ENCODE measurements at regions not wholly inside any gene's neighbourhood (a gene's known extent, or its start where the extent isn't known, plus 50 kb on each side); places are given as distances from the start of the nearest gene placed in this dataset.

GRCh38 chr4:184531008-184531407 is 56.7 kb upstream of the IRF2 start:
- Histone ChIP-seq H2AFZ (ENCODE audit: low read depth, low read length, severe bottlenecking) (no peak overlapping the region), H3K4me2 (ENCODE audit: low read depth, low read length, poor library complexity, severe bottlenecking) (no peak overlapping the region), H3K9me2 (replicated peaks; ENCODE audit: insufficient read depth, low read length) (no peaks in the 10 kb centered on the region), H4K20me1 (ENCODE audit: low read depth, low read length) (no peaks in the 10 kb centered on the region), H3F3A (ENCODE audit: insufficient read depth) (peaks cover 18% of the 10 kb centered on the region), H3K4me3 (ENCODE audit: insufficient read depth, low read length, poor library complexity, severe bottlenecking) (no peak overlapping the region), H3K36me3 (ENCODE audit: low read length) (no peaks in the 10 kb centered on the region), H3K79me2 (ENCODE audit: insufficient read depth, low read length) (no peaks in the 10 kb centered on the region), H3K27ac (ENCODE audit: low read depth, low read length) (no peak overlapping the region), H3K27me3 (ENCODE audit: low read length) (no peaks in the 10 kb centered on the region), H3K9me3 (ENCODE audit: insufficient read depth, low read length) (no peaks in the 10 kb centered on the region), H3K9ac (ENCODE audit: low read length) (no peak overlapping the region)
- no peak for TF ChIP-seq CTCF (IDR thresholded peaks at IDR 0.05; ENCODE audit: insufficient read depth, low read length, poor library complexity, severe bottlenecking)
- TF ChIP-seq EZH2phosphoT487 (conservative IDR thresholded peaks at IDR 0.05; ENCODE audit: low read length) = no peak

GRCh38 chr4:184529283-184529682 is 54.9 kb upstream of the IRF2 start:
- no peaks in the 10 kb centered on the region for H3K79me2 ChIP-seq (ENCODE audit: insufficient read depth, low read length)
- no peak overlapping the region for H3K4me2 ChIP-seq (ENCODE audit: low read depth, low read length, poor library complexity, severe bottlenecking)
- no peak overlapping the region for H2AFZ ChIP-seq (ENCODE audit: low read depth, low read length, severe bottlenecking)
- no peaks in the 10 kb centered on the region for H3K36me3 ChIP-seq (ENCODE audit: low read length)
- no peaks in the 10 kb centered on the region for H3K27me3 ChIP-seq (ENCODE audit: low read length)
- peaks cover under 1% of the 10 kb centered on the region; the same call in 1 of the 2 replicates for H3F3A ChIP-seq (ENCODE audit: insufficient read depth)
- no peaks in the 10 kb centered on the region for H3K9me2 ChIP-seq (replicated peaks; ENCODE audit: insufficient read depth, low read length)
- TF ChIP-seq CTCF (IDR thresholded peaks at IDR 0.05; ENCODE audit: insufficient read depth, low read length, poor library complexity, severe bottlenecking) = no peak
- no peak for TF ChIP-seq EZH2phosphoT487 (conservative IDR thresholded peaks at IDR 0.05; ENCODE audit: low read length)
- H3K27ac ChIP-seq (ENCODE audit: low read depth, low read length) = no peak overlapping the region
- H3K9me3 ChIP-seq (ENCODE audit: insufficient read depth, low read length) = no peaks in the 10 kb centered on the region
- no peak overlapping the region for H3K4me3 ChIP-seq (ENCODE audit: insufficient read depth, low read length, poor library complexity, severe bottlenecking)
- no peak overlapping the region for H3K9ac ChIP-seq (ENCODE audit: low read length)
- no peaks in the 10 kb centered on the region for H4K20me1 ChIP-seq (ENCODE audit: low read depth, low read length)

GRCh38 chr4:184528713-184529112 is 54.4 kb upstream of the IRF2 start:
- no peaks in the 10 kb centered on the region for H3F3A ChIP-seq (ENCODE audit: insufficient read depth)
- no peak overlapping the region for H3K9ac ChIP-seq (ENCODE audit: low read length)
- H4K20me1 ChIP-seq (ENCODE audit: low read depth, low read length) = no peaks in the 10 kb centered on the region
- H2AFZ ChIP-seq (ENCODE audit: low read depth, low read length, severe bottlenecking) = no peak overlapping the region
- no peak overlapping the region for H3K4me2 ChIP-seq (ENCODE audit: low read depth, low read length, poor library complexity, severe bottlenecking)
- H3K27me3 ChIP-seq (ENCODE audit: low read length) = no peaks in the 10 kb centered on the region
- H3K27ac ChIP-seq (ENCODE audit: low read depth, low read length) = no peak overlapping the region
- H3K79me2 ChIP-seq (ENCODE audit: insufficient read depth, low read length) = no peaks in the 10 kb centered on the region
- no peaks in the 10 kb centered on the region for H3K9me2 ChIP-seq (replicated peaks; ENCODE audit: insufficient read depth, low read length)
- no peak for TF ChIP-seq CTCF (IDR thresholded peaks at IDR 0.05; ENCODE audit: insufficient read depth, low read length, poor library complexity, severe bottlenecking)
- no peak for TF ChIP-seq EZH2phosphoT487 (conservative IDR thresholded peaks at IDR 0.05; ENCODE audit: low read length)
- no peaks in the 10 kb centered on the region for H3K9me3 ChIP-seq (ENCODE audit: insufficient read depth, low read length)
- H3K4me3 ChIP-seq (ENCODE audit: insufficient read depth, low read length, poor library complexity, severe bottlenecking) = no peak overlapping the region
- no peaks in the 10 kb centered on the region for H3K36me3 ChIP-seq (ENCODE audit: low read length)

Data from SU-DHL-6 (cell line).